Upper lobe of left lung (tissue), 6 donors: ENCODE measurements at regions not wholly inside any gene's neighbourhood (a gene's known extent, or its start where the extent isn't known, plus 50 kb on each side); places are given as distances from the start of the nearest gene placed in this dataset.

Experiments
- ATAC-seq, 2 donors: fragments of 200-7000 bp; cut with Tn5 transposase; one replicate each; pipeline ENCODE4 v1.9.1; 2022; ENCODE audit warnings: mild to moderate bottlenecking in 2 of 2, moderate library complexity in 2 of 2; ENCODE audit not compliant: low FRiP score in 2 of 2
- DNase-seq, 2 donors: peaks; one replicate each; pipeline ENCODE4 v3.0.0-alpha.2; 2019 to 2020
- H3K27ac ChIP-seq, 4 donors: fragments of 200-600 bp; sonication (generic); one replicate each; pipeline ENCODE4 v1.5.1; 2016 to 2019
- H3K27me3 ChIP-seq, 4 donors: fragments of 200-600 bp; sonication (generic); one replicate each; pipeline ENCODE4 v1.5.1; 2017 to 2019
- H3K36me3 ChIP-seq, 4 donors: fragments of 200-600 bp; sonication (generic); one replicate each; pipeline ENCODE4 v1.5.1; 2016 to 2019
- H3K4me1 ChIP-seq, 4 donors: fragments of 200-600 bp; sonication (generic); one replicate each; pipeline ENCODE4 v1.5.1; 2018 to 2019
- H3K4me3 ChIP-seq, 4 donors: fragments of 200-600 bp; sonication (generic); one replicate each; pipeline ENCODE4 v1.5.1; 2017 to 2019; ENCODE audit warnings: mild to moderate bottlenecking in 2 of 4, moderate library complexity in 1 of 4
- H3K9me3 ChIP-seq, 4 donors: fragments of 200-600 bp; sonication (generic); one replicate each; pipeline ENCODE4 v1.5.1; 2018 to 2019
- CTCF ChIP-seq, 6 experiments: fragments of 450-650 bp in 4 of 6; fragments of 200-600 bp in 2 of 6; sonication (generic) in 2 of 6; IDR thresholded peaks; one replicate each; pipeline ENCODE4 v1.5.1; 2016 to 2019; ENCODE audit warnings: antibody characterized with exemption in 6 of 6
- EP300 ChIP-seq, 4 donors: sonication (generic); formaldehyde crosslinking; IDR thresholded peaks; one replicate each; pipeline ENCODE4 v1.5.1; 2017; ENCODE audit warnings: antibody characterized with exemption in 4 of 4, control low read depth in 2 of 4
- POLR2A ChIP-seq, 4 donors: fragments of 450-650 bp; IDR thresholded peaks; one replicate each; pipeline ENCODE4 v1.5.1; 2016 to 2017; ENCODE audit warnings: antibody characterized with exemption in 4 of 4, mild to moderate bottlenecking in 2 of 4
- POLR2AphosphoS5 ChIP-seq, 2 donors: sonication (generic); formaldehyde crosslinking; IDR thresholded peaks; one replicate each; pipeline ENCODE4 v1.5.1; 2017; ENCODE audit warnings: antibody characterized with exemption in 2 of 2
- WGBS, 2 donors: methylation state at CpG; one replicate each; pipeline ENCODE4 v1.1.5; 2017 to 2018; 5-methylcytosine and 5-hydroxymethylcytosine counted together
- donor health status: DM: no; HTN: no; CAD: no; lungs with moderate emphysema.
- donor health status: DM: no; HTN: yes; CAD: no; lungs with severe emphysema.

- Histone ChIP-seq H3K36me3 (no peaks in the 10 kb centered on the region), H3K4me1 (no peaks in the 10 kb centered on the region), H3K4me3 (no peak overlapping the region), H3K27ac (no peak overlapping the region), H3K9me3 (no peaks in the 10 kb centered on the region), H3K27me3 (no peaks in the 10 kb centered on the region)
- ATAC-seq (no peak), DNase-seq (no peak)
- TF ChIP-seq EP300 (IDR thresholded peaks at IDR 0.05) (no peak), POLR2A (IDR thresholded peaks at IDR 0.05) (no peak), CTCF (IDR thresholded peaks at IDR 0.05) (no peak), POLR2AphosphoS5 (IDR thresholded peaks at IDR 0.05) (no peak)
- 90 to 91% methylated on average over 2 of the region's 2 CpGs for WGBS, 2 donors
Measured at GRCh38 chr15:95946926-95947325, 383.6 kb upstream of the NR2F2 start.

GRCh38 chr15:95948411-95948810 lies 382.1 kb upstream of the NR2F2 start:
- no peaks in the 10 kb centered on the region for H3K27me3 ChIP-seq
- TF ChIP-seq POLR2AphosphoS5 (IDR thresholded peaks at IDR 0.05) (no peak), POLR2A (IDR thresholded peaks at IDR 0.05) (no peak), EP300 (IDR thresholded peaks at IDR 0.05) (no peak), CTCF (IDR thresholded peaks at IDR 0.05) (no peak)
- H3K27ac ChIP-seq = no peak overlapping the region
- ATAC-seq (no peak), DNase-seq (no peak)
- no peaks in the 10 kb centered on the region for H3K9me3 ChIP-seq
- no peaks in the 10 kb centered on the region for H3K36me3 ChIP-seq
- no peaks in the 10 kb centered on the region for H3K4me1 ChIP-seq
- no peak overlapping the region for H3K4me3 ChIP-seq
- 93 to 98% methylated on average over 8 of the region's 8 CpGs for WGBS, 2 donors

GRCh38 chr15:95953032-95953431 lies 377.5 kb upstream of the NR2F2 start:
- TF ChIP-seq EP300 (IDR thresholded peaks at IDR 0.05) = no peak
- TF ChIP-seq CTCF (IDR thresholded peaks at IDR 0.05) = no peak
- TF ChIP-seq POLR2AphosphoS5 (IDR thresholded peaks at IDR 0.05) = no peak
- no peak for TF ChIP-seq POLR2A (IDR thresholded peaks at IDR 0.05)
- no peak for ATAC-seq
- 74 to 81% methylated on average over 4 of the region's 4 CpGs for WGBS, 2 donors

GRCh38 chr15:95957861-95958260 lies 372.6 kb upstream of the NR2F2 start:
- Histone ChIP-seq H3K4me1 (no peaks in the 10 kb centered on the region), H3K36me3 (no peaks in the 10 kb centered on the region), H3K27ac (no peak overlapping the region), H3K9me3 (peaks cover 0 to 3% (median 0%) of the 10 kb centered on the region in 4 donors), H3K4me3 (no peak overlapping the region), H3K27me3 (no peaks in the 10 kb centered on the region)
- TF ChIP-seq POLR2A (IDR thresholded peaks at IDR 0.05) (no peak), EP300 (IDR thresholded peaks at IDR 0.05) (no peak), POLR2AphosphoS5 (IDR thresholded peaks at IDR 0.05) (no peak), CTCF (IDR thresholded peaks at IDR 0.05) (no peak)
- ATAC-seq = no peak
- WGBS, 2 donors = 45 to 49% methylated on average over 7 of the region's 7 CpGs
- no peak for DNase-seq

More at GRCh38 chr15:95953032-95953431, 377.5 kb upstream of the NR2F2 start:
- H3K36me3 ChIP-seq = no peaks in the 10 kb centered on the region
- DNase-seq = no peak
- no peaks in the 10 kb centered on the region for H3K4me1 ChIP-seq
- peaks cover 0 to 3% (median 0%) of the 10 kb centered on the region in 4 donors for H3K9me3 ChIP-seq
- no peak overlapping the region for H3K4me3 ChIP-seq
- H3K27me3 ChIP-seq = no peaks in the 10 kb centered on the region
- no peak overlapping the region for H3K27ac ChIP-seq

- WGBS, 2 donors = 48 to 64% methylated on average over 5 of the region's 5 CpGs
- Histone ChIP-seq H3K9me3 (peaks cover 0 to 3% (median 0%) of the 10 kb centered on the region in 4 donors), H3K27ac (no peak overlapping the region), H3K36me3 (no peaks in the 10 kb centered on the region), H3K4me1 (no peaks in the 10 kb centered on the region), H3K4me3 (no peak overlapping the region), H3K27me3 (no peaks in the 10 kb centered on the region)
- DNase-seq (no peak), ATAC-seq (no peak)
- no peak for TF ChIP-seq POLR2AphosphoS5 (IDR thresholded peaks at IDR 0.05)
Measured at GRCh38 chr15:95958382-95958781, 372.1 kb upstream of the NR2F2 start.
